GM12878 (cell line): ENCODE measurements at regions not wholly inside any gene's neighbourhood (a gene's known extent, or its start where the extent isn't known, plus 50 kb on each side); places are given as distances from the start of the nearest gene placed in this dataset.

ENCODE experiments used
- HDGF ChIP-seq: fragments of 450-650 bp; IDR thresholded peaks from 2 replicates; pipeline ENCODE4 v1.6.1; 2016; ENCODE audit warnings: antibody characterized with exemption
- JUNB ChIP-seq: IDR thresholded peaks from 2 replicates; pipeline ENCODE4 v1.6.1; 2016; ENCODE audit warnings: antibody characterized with exemption, mild to moderate bottlenecking
- LARP7 ChIP-seq: fragments of 450-650 bp; IDR thresholded peaks from 2 replicates; pipeline ENCODE4 v1.6.1; 2017; ENCODE audit warnings: mild to moderate bottlenecking
- MYC ChIP-seq: IDR thresholded peaks from 2 replicates; pipeline ENCODE4 v1.6.1; 2011; ENCODE audit warnings: mild to moderate bottlenecking, low read length, moderate library complexity, inconsistent platforms; ENCODE audit not compliant: insufficient read depth, insufficient replicate concordance, insufficient read length, severe bottlenecking
- NFXL1 ChIP-seq: fragments of 450-650 bp; IDR thresholded peaks from 2 replicates; pipeline ENCODE4 v1.6.1; 2017; ENCODE audit warnings: antibody characterized with exemption, mild to moderate bottlenecking, borderline replicate concordance
- RAD51 ChIP-seq: fragments of 450-650 bp; IDR thresholded peaks from 2 replicates; pipeline ENCODE4 v1.6.1; 2016; ENCODE audit warnings: moderate library complexity, mild to moderate bottlenecking, inconsistent platforms
- TF ChIP-seq, protein P1 (sequence below), 3 experiments: IDR thresholded peaks in 2 of 3; conservative IDR thresholded peaks in 1 of 3; 2 replicates each; pipeline ENCODE4 v1.5.1; 2011; ENCODE audit warnings: low read depth in 3 of 3, low read length in 3 of 3, mild to moderate bottlenecking in 3 of 3, control low read depth in 2 of 3, moderate library complexity in 2 of 3, inconsistent platforms in 1 of 3, mixed read lengths in 1 of 3; ENCODE audit not compliant: control insufficient read depth in 2 of 3, insufficient read depth in 1 of 3; ENCODE audit errors: extremely low read depth in 1 of 3

DNA sequence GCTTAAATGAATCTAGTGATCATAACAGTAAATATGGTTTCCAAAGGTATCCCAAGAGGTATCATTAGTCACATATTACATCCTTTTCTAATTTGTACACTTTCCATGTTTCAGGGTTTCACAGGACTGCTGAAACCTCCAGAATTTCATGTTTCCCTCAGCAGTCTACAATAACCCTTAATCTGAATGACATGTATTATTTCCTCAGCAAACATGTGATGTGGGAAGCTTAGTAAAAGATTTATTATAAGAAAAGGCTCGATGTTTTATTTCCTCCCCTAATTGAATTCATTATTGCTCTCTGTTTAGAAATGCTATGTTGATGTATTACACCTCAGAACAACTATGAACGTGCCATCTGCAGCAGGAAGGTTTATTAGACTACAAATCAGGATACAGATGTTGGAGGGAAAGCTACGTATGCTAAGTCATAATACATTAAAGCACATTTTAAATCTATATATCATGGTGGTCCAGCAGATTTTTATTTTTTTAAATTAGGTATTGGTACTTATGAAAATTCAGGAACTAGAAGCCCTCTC lies 52.5 kb upstream of the SKAP2 start:
- TF ChIP-seq NFXL1: no peak
- no peak for TF ChIP-seq MYC
- no peak for TF ChIP-seq JUNB
- TF ChIP-seq HDGF: no peak
- TF ChIP-seq, protein P1, sequence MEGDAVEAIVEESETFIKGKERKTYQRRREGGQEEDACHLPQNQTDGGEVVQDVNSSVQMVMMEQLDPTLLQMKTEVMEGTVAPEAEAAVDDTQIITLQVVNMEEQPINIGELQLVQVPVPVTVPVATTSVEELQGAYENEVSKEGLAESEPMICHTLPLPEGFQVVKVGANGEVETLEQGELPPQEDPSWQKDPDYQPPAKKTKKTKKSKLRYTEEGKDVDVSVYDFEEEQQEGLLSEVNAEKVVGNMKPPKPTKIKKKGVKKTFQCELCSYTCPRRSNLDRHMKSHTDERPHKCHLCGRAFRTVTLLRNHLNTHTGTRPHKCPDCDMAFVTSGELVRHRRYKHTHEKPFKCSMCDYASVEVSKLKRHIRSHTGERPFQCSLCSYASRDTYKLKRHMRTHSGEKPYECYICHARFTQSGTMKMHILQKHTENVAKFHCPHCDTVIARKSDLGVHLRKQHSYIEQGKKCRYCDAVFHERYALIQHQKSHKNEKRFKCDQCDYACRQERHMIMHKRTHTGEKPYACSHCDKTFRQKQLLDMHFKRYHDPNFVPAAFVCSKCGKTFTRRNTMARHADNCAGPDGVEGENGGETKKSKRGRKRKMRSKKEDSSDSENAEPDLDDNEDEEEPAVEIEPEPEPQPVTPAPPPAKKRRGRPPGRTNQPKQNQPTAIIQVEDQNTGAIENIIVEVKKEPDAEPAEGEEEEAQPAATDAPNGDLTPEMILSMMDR (IDR thresholded peaks at IDR 0.05 in 2 of 3, conservative IDR thresholded peaks at IDR 0.05 in 1 of 3; ENCODE audit: control insufficient read depth in 2 of 3, extremely low read depth in 1 of 3, insufficient read depth in 1 of 3, low read depth in 3 of 3, low read length in 3 of 3): no peak
- no peak for TF ChIP-seq RAD51
- TF ChIP-seq LARP7: no peak
